Epithelial cell of proximal tubule (primary cell): ENCODE measurements at regions not wholly inside any gene's neighbourhood (a gene's known extent, or its start where the extent isn't known, plus 50 kb on each side); places are given as distances from the start of the nearest gene placed in this dataset.
"Not testable (repeated sequence)": the region's sequence is repeated elsewhere in the genome, so short reads cannot be mapped to it uniquely, and the experiment has no call there.

Source experiments
- DNase-seq: peaks from one replicate; pipeline ENCODE4 v3.0.0-alpha.2; 2011; ENCODE audit warnings: low read depth
- H3K4me3 ChIP-seq: 2 replicates; pipeline ENCODE4 v1.5.1; 2011; ENCODE audit warnings: low read depth, mild to moderate bottlenecking, low read length
- TF ChIP-seq, protein P1 (sequence below): conservative IDR thresholded peaks from 2 replicates; pipeline ENCODE4 v1.5.1; 2012; ENCODE audit warnings: low read depth, mild to moderate bottlenecking, low read length

GRCh38 chr4:189592890-189593289, 347.8 kb upstream of the FRG1 start:
- H3K4me3 ChIP-seq, result no peak overlapping the region
- no peak for DNase-seq
- TF ChIP-seq, protein P1, sequence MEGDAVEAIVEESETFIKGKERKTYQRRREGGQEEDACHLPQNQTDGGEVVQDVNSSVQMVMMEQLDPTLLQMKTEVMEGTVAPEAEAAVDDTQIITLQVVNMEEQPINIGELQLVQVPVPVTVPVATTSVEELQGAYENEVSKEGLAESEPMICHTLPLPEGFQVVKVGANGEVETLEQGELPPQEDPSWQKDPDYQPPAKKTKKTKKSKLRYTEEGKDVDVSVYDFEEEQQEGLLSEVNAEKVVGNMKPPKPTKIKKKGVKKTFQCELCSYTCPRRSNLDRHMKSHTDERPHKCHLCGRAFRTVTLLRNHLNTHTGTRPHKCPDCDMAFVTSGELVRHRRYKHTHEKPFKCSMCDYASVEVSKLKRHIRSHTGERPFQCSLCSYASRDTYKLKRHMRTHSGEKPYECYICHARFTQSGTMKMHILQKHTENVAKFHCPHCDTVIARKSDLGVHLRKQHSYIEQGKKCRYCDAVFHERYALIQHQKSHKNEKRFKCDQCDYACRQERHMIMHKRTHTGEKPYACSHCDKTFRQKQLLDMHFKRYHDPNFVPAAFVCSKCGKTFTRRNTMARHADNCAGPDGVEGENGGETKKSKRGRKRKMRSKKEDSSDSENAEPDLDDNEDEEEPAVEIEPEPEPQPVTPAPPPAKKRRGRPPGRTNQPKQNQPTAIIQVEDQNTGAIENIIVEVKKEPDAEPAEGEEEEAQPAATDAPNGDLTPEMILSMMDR, result no peak

GRCh38 chr4:189597341-189597740, 343.3 kb upstream of the FRG1 start:
- H3K4me3 ChIP-seq, result no peak overlapping the region
- TF ChIP-seq, protein P1, result no peak
- no peak for DNase-seq

DNA sequence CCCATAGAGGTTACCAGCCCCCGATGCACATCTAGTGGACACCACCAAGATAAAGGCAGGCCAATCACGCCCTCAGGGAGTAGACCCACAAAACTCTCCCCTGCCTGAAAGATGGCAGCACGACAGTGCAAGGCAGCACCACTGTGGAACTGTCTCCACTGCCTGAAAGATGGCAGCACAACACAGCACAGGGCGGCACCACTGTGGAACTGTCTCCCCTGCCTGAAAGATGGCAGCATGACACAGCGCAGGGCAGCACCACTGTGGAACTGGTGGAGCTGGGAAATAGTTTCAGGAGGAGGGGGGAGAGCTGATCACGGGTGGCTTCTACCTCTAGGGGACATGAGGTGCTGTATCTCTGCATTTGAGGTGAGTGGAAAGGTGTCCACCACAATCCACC, 340.4 kb upstream of the FRG1 start:
- no peak for DNase-seq
- TF ChIP-seq, protein P1, result no peak
- no peak overlapping the region for H3K4me3 ChIP-seq

DNA sequence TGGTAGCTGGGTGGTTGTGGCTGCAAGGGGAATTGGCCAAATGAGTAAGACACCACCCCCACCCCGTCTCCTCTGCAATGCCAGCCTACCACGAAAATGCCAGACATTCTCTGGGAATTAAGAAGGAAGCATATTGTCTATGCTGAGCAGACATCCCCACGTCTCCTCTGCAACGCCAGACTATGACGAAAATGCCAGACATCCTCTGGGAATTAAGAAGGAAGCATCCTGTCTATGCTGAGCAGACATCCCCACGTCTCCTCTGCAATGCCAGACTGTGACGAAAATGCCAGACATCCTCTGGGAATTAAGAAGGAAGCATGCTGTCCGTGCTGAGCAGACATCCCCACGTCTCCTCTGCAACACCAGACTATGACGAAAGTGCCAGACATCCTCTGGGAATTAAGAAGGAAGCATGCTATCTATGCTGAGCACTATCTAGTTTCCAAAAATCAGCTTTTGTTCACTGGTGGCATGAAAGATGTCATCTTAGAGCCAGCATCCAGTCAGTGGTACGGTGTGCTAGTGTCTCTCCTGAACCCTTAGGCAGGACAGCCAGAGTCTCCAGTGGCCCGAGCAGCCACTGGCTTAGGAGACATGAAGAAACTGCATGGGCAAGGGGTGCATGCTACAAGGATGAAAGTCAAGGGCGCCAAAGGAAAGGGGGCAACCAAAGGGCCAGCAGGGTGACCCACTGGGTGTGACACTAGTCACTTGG, 339.8 kb upstream of the FRG1 start:
- H3K4me3 ChIP-seq, result no peak overlapping the region
- no peak for DNase-seq
- TF ChIP-seq, protein P1, result no peak

- H3K4me3 ChIP-seq, DNase-seq: not testable (repeated sequence)
Observed at GRCh38 chr4:189602827-189603226, 337.8 kb upstream of the FRG1 start.

GRCh38 chr4:189610571-189610970, 330.1 kb upstream of the FRG1 start:
- not testable (repeated sequence) for DNase-seq, H3K4me3 ChIP-seq

DNA sequence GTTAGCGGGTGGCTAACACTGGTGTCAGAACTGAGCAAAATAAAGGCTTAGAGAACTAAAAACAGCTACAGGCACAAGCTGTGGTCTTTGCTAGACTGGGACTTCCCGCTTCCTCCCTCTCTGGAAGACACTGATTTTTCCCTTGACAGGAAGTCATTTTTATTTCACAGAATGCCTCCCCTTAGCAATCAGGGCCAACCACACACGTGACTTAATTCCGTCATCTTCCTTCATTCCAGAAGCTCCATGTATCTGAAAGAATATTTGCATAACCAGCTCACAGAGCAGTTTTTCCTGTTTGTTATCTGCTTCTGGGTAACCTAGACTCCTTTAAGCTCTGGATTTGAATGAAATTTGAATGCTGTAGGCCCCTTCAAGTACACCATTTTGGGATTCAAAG, 327.5 kb upstream of the FRG1 start:
- TF ChIP-seq, protein P1, result no peak
- H3K4me3 ChIP-seq, result no peak overlapping the region
- DNase-seq, result no peak

DNA sequence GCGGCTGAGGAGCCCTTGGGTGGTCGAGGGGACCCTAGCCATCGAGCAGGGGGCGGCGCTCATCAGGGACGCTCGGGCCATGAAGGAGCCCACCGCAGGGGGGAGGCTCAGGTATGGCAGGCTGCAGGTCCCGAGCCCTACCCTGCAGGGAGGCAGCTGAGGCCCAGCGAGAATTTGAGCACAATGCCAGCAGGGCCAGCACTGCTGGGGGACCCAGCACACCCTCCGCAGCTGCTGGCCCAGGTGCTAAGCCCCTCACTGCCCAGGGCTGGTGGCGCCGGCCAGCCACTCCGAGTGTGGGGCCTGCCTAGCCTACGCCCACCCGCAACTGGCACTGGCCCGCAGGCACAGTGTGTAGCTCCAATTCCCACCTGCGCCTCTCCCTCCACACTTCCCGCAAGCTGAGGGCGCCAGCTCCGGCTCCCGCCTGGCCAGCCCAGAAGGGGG, 325.4 kb upstream of the FRG1 start:
- no peak for DNase-seq
- no peak overlapping the region for H3K4me3 ChIP-seq
- TF ChIP-seq, protein P1, result no peak

GRCh38 chr4:189617741-189618140, 322.9 kb upstream of the FRG1 start:
- not testable (repeated sequence) for DNase-seq

DNA sequence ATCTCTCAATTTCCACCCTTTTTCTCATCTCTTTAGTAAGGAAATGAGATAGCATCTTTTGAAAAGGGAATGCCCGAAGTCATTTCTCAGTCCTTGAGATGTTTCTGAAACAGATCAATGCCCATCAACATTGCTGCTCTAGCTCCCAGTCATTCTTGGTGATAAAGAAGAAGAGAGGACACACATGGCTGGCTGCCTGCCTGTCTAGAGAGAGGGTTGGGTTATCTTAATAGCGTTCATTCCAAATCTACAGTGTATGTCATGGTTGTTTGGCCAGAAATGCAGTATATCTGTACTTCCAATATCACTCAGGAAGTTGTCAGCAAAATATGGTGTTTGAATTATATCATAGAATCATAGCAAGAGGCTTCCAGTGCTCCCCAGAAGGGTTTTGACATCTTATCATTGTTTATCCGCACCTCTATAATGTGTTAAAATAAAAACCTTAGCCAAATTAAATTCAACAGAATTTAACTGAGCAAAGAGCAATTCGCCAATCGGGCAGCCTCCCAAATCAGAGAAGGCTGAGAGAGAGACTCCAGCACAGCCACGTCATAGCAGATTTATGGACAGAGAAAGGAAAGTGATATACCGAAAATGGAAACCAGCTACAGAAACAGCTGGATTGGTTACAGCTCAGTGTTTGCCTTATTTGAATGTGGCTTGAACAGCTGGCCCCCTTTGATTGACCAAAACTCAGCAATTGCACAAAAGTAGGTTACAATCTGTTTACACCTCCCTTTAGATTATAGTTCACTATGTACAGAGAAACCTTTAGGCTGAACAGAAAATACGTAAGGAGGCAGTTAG, 321.0 kb upstream of the FRG1 start:
- not testable (repeated sequence) for H3K4me3 ChIP-seq

More at GRCh38 chr4:189617741-189618140, 322.9 kb upstream of the FRG1 start:
- H3K4me3 ChIP-seq, result not testable (repeated sequence)

GRCh38 chr4:189622574-189622973, 318.1 kb upstream of the FRG1 start:
- H3K4me3 ChIP-seq, DNase-seq: not testable (repeated sequence)

More for the DNA sequence above, 321.0 kb upstream of the FRG1 start:
- DNase-seq, result not testable (repeated sequence)

DNA sequence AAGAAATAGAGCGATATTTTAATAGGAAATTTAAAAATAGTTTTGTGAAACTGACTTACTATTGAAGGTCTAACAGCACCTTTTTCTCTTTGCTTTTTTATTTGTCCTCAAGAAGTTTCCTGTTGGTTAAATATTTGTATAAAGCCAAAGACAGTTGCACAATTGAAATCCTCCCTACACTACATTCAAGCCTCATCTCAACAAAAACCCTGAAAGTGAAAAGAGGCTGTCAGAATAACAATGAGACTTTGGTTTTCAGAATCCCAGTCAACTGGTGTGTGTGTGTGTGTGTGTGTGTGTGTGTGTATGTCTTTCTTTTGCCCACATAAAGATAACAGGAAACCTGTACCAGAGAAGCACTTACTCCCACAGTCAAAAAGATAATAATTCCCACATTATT, 313.6 kb upstream of the FRG1 start:
- not testable (repeated sequence) for H3K4me3 ChIP-seq, DNase-seq
